LNCaP clone FGC (cell line): ENCODE measurements at regions not wholly inside any gene's neighbourhood (a gene's known extent, or its start where the extent isn't known, plus 50 kb on each side); places are given as distances from the start of the nearest gene placed in this dataset.

Experiments used
- DNase-seq: peaks from one replicate; pipeline ENCODE4 v3.0.0-alpha.2; 2011; ENCODE audit warnings: low read depth
- H3K4me3 ChIP-seq: 2 replicates; pipeline ENCODE4 v1.5.1; 2011; ENCODE audit warnings: mild to moderate bottlenecking, low read depth, low read length, control low read depth
- CTCF ChIP-seq: IDR thresholded peaks from 2 replicates; pipeline ENCODE4 v1.5.1; 2012; ENCODE audit warnings: mild to moderate bottlenecking; ENCODE audit not compliant: control insufficient read depth, insufficient read depth; ENCODE audit errors: extremely low read depth

- no peak for TF ChIP-seq CTCF
- no peak for DNase-seq
- H3K4me3 ChIP-seq, result no peak overlapping the region
Observed at GRCh38 chr1:14452551-14452950, 145.9 kb upstream of the KAZN start.

GRCh38 chr1:14460173-14460572, 138.3 kb upstream of the KAZN start:
- no peak for DNase-seq
- no peak for TF ChIP-seq CTCF

DNA sequence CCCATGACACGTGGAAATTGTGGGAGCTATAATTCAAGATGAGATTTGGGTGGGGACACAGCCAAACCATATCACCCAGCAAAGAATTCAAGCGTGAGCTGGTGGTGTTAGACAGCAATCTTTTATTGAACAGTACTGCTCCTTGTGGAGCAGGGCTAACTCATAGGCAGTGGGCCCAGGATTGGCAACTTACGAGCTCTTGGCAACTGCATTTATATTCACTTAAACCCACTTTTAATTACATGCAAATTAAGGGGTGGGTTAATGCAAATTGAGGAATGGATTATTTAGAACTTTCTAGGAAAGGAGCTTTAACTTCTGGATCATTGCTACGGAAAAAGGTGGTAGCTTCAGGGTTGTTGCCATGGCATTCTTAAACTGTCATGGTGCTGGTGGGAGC, 135.6 kb upstream of the KAZN start:
- no peak for TF ChIP-seq CTCF
- no peak overlapping the region for H3K4me3 ChIP-seq
- no peak for DNase-seq

More at GRCh38 chr1:14460173-14460572, 138.3 kb upstream of the KAZN start:
- no peak overlapping the region for H3K4me3 ChIP-seq

- peak; percentile 30 for DNase-seq
- no peak overlapping the region for H3K4me3 ChIP-seq
- no peak for TF ChIP-seq CTCF
Observed at GRCh38 chr1:14466006-14466405, 132.5 kb upstream of the KAZN start.

GRCh38 chr1:14467112-14467511, 131.4 kb upstream of the KAZN start:
- no peak for TF ChIP-seq CTCF
- no peak overlapping the region for H3K4me3 ChIP-seq
- no peak for DNase-seq

GRCh38 chr1:14468751-14469150, 129.7 kb upstream of the KAZN start:
- DNase-seq, result no peak
- no peak for TF ChIP-seq CTCF

GRCh38 chr1:14470802-14471201, 127.7 kb upstream of the KAZN start:
- TF ChIP-seq CTCF, result no peak
- no peak for DNase-seq
- no peak overlapping the region for H3K4me3 ChIP-seq

More at GRCh38 chr1:14468751-14469150, 129.7 kb upstream of the KAZN start:
- H3K4me3 ChIP-seq, result no peak overlapping the region
